A549 (cell line): ENCODE measurements at regions not wholly inside any gene's neighbourhood (a gene's known extent, or its start where the extent isn't known, plus 50 kb on each side); places are given as distances from the start of the nearest gene placed in this dataset.

Source experiments
- CEBPB ChIP-seq, 2 experiments: fragments of >200 bp in 1 of 2; sonication (Bioruptor Twin) in 1 of 2; formaldehyde crosslinking in 1 of 2; IDR thresholded peaks; 2 replicates each; pipeline ENCODE4 v1.6.1; 2012 to 2016
- CHD4 ChIP-seq: fragments of 200-600 bp; sonication (generic); IDR thresholded peaks from 2 replicates; pipeline ENCODE4 v1.6.1; 2016; ENCODE audit warnings: antibody characterized with exemption, mild to moderate bottlenecking, borderline replicate concordance
- ESRRA ChIP-seq: fragments of 150-350 bp; IDR thresholded peaks from 2 replicates; pipeline ENCODE4 v1.6.1; 2014; ENCODE audit warnings: mild to moderate bottlenecking, low read length, borderline replicate concordance
- KDM1A ChIP-seq: fragments of 200-600 bp; sonication (generic); IDR thresholded peaks from 2 replicates; pipeline ENCODE4 v1.6.1; 2016; ENCODE audit warnings: low read depth, mild to moderate bottlenecking
- NR3C1 ChIP-seq: fragments of >200 bp; sonication (Bioruptor Twin); formaldehyde crosslinking; IDR thresholded peaks from 3 replicates; pipeline ENCODE4 v1.6.1; 2017
- POLR2A ChIP-seq: IDR thresholded peaks from 2 replicates; pipeline ENCODE4 v1.6.1; 2012; ENCODE audit warnings: mild to moderate bottlenecking, low read length
- RFX5 ChIP-seq: fragments of 450-650 bp; IDR thresholded peaks from 2 replicates; pipeline ENCODE4 v1.7.1; 2014; ENCODE audit warnings: antibody characterized with exemption, mild to moderate bottlenecking, moderate library complexity
- TF ChIP-seq, protein P1 (sequence below): fragments of 200-600 bp; sonication (generic); IDR thresholded peaks from 2 replicates; pipeline ENCODE4 v1.6.1; 2016; ENCODE audit warnings: antibody characterized with exemption, mild to moderate bottlenecking, moderate library complexity
- TF ChIP-seq, protein P2 (sequence below): fragments of >200 bp; sonication (Bioruptor Twin); formaldehyde crosslinking; IDR thresholded peaks from 3 replicates; pipeline ENCODE4 v1.5.1; 2016
- TF ChIP-seq, protein P3 (sequence below): fragments of 450-650 bp; IDR thresholded peaks from 2 replicates; pipeline ENCODE4 v1.6.1; 2014; ENCODE audit warnings: antibody characterized with exemption

DNA sequence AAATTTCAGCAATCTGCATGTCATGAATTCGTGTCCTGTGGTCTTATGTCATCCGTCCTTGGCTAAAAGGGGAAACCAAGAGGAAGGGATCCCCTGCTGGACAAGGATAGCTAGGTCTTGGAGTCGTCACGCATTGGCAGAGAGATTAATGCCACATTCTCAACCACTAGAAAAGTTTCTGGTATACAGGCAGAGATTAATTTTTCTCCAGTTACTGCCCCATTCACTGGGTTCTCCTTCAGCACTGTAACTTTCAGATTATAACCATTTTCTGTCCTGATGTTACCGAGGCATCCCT, 1060.6 kb upstream of the AUTS2 start:
- TF ChIP-seq POLR2A (no peak), ESRRA (no peak), RFX5 (no peak), NR3C1 (no peak), CHD4 (no peak), CEBPB (IDR thresholded peaks at IDR 0.05) (no peak), KDM1A (no peak)
- TF ChIP-seq, protein P1, sequence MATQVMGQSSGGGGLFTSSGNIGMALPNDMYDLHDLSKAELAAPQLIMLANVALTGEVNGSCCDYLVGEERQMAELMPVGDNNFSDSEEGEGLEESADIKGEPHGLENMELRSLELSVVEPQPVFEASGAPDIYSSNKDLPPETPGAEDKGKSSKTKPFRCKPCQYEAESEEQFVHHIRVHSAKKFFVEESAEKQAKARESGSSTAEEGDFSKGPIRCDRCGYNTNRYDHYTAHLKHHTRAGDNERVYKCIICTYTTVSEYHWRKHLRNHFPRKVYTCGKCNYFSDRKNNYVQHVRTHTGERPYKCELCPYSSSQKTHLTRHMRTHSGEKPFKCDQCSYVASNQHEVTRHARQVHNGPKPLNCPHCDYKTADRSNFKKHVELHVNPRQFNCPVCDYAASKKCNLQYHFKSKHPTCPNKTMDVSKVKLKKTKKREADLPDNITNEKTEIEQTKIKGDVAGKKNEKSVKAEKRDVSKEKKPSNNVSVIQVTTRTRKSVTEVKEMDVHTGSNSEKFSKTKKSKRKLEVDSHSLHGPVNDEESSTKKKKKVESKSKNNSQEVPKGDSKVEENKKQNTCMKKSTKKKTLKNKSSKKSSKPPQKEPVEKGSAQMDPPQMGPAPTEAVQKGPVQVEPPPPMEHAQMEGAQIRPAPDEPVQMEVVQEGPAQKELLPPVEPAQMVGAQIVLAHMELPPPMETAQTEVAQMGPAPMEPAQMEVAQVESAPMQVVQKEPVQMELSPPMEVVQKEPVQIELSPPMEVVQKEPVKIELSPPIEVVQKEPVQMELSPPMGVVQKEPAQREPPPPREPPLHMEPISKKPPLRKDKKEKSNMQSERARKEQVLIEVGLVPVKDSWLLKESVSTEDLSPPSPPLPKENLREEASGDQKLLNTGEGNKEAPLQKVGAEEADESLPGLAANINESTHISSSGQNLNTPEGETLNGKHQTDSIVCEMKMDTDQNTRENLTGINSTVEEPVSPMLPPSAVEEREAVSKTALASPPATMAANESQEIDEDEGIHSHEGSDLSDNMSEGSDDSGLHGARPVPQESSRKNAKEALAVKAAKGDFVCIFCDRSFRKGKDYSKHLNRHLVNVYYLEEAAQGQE = no peak
- TF ChIP-seq, protein P2, sequence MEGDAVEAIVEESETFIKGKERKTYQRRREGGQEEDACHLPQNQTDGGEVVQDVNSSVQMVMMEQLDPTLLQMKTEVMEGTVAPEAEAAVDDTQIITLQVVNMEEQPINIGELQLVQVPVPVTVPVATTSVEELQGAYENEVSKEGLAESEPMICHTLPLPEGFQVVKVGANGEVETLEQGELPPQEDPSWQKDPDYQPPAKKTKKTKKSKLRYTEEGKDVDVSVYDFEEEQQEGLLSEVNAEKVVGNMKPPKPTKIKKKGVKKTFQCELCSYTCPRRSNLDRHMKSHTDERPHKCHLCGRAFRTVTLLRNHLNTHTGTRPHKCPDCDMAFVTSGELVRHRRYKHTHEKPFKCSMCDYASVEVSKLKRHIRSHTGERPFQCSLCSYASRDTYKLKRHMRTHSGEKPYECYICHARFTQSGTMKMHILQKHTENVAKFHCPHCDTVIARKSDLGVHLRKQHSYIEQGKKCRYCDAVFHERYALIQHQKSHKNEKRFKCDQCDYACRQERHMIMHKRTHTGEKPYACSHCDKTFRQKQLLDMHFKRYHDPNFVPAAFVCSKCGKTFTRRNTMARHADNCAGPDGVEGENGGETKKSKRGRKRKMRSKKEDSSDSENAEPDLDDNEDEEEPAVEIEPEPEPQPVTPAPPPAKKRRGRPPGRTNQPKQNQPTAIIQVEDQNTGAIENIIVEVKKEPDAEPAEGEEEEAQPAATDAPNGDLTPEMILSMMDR = no peak
- TF ChIP-seq, protein P3, sequence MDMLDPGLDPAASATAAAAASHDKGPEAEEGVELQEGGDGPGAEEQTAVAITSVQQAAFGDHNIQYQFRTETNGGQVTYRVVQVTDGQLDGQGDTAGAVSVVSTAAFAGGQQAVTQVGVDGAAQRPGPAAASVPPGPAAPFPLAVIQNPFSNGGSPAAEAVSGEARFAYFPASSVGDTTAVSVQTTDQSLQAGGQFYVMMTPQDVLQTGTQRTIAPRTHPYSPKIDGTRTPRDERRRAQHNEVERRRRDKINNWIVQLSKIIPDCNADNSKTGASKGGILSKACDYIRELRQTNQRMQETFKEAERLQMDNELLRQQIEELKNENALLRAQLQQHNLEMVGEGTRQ = no peak
